Mucosa of descending colon (tissue), 3 donors: ENCODE measurements at regions not wholly inside any gene's neighbourhood (a gene's known extent, or its start where the extent isn't known, plus 50 kb on each side); places are given as distances from the start of the nearest gene placed in this dataset.

ENCODE experiments used
- ATAC-seq: fragments of 200-7000 bp; cut with Tn5 transposase; one replicate; pipeline ENCODE4 v1.9.1; 2020; ENCODE audit warnings: mild to moderate bottlenecking, moderate library complexity
- DNase-seq, 3 donors: peaks; one replicate each; pipeline ENCODE4 v3.0.0-alpha.2; 2020
- H3K36me3 ChIP-seq: fragments of 200-600 bp; one replicate; pipeline ENCODE4 v1.8.0; 2021; ENCODE audit warnings: low read depth, mild to moderate bottlenecking
- H3K4me1 ChIP-seq: fragments of 200-600 bp; one replicate; pipeline ENCODE4 v1.8.0; 2021; ENCODE audit warnings: low read depth, mild to moderate bottlenecking
- H3K4me3 ChIP-seq: fragments of 200-600 bp; one replicate; pipeline ENCODE4 v1.8.0; 2021; ENCODE audit warnings: mild to moderate bottlenecking
- H3K9me3 ChIP-seq: fragments of 200-600 bp; one replicate; pipeline ENCODE4 v1.8.0; 2021; ENCODE audit warnings: mild to moderate bottlenecking
- intact Hi-C, 2 donors: fragments of 100-400 bp; cut with DNase I in 1 of 2; cut with micrococcal nuclease in 1 of 2; formaldehyde crosslinking; loops; one replicate each; pipeline versions ENCODE4 v1.11.0 to v1.11.1; 2022; cut with DNase I, micrococcal nuclease
- TF ChIP-seq, protein P1 (sequence below): fragments of 200-600 bp; IDR thresholded peaks from one replicate; pipeline ENCODE4 v1.8.0; 2022; ENCODE audit warnings: antibody characterized with exemption, mild to moderate bottlenecking
- donor health status: DM: no; HTN: no; CAD: no; lungs with moderate emphysema.
- donor health status: DM: no; HTN: no; CAD: no.
- donor health status: DM: no; HTN: yes; CAD: no.

DNA sequence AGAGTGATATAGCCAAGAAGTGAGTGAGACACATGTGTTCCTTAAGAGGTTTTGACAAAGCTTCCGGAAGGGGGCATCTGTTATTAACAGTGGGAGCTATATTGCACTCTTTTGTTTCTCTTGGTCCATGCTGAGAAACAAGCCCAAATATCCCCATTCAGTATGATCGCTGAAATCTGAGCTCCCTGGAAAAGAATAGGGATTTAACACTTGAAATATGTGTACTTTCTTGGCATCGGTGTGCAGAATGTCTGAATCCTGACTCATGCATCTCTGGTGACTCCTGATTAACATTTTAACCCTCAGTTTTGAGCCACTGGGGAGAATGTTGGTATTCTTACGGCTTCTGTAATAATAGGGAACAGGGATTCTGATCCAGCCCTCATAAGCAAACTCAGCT, 448.1 kb downstream of the TSN start:
- Histone ChIP-seq H3K36me3 (no peaks in the 10 kb centered on the region), H3K4me3 (no peak overlapping the region), H3K4me1 (no peaks in the 10 kb centered on the region), H3K9me3 (no peaks in the 10 kb centered on the region)
- TF ChIP-seq, protein P1, sequence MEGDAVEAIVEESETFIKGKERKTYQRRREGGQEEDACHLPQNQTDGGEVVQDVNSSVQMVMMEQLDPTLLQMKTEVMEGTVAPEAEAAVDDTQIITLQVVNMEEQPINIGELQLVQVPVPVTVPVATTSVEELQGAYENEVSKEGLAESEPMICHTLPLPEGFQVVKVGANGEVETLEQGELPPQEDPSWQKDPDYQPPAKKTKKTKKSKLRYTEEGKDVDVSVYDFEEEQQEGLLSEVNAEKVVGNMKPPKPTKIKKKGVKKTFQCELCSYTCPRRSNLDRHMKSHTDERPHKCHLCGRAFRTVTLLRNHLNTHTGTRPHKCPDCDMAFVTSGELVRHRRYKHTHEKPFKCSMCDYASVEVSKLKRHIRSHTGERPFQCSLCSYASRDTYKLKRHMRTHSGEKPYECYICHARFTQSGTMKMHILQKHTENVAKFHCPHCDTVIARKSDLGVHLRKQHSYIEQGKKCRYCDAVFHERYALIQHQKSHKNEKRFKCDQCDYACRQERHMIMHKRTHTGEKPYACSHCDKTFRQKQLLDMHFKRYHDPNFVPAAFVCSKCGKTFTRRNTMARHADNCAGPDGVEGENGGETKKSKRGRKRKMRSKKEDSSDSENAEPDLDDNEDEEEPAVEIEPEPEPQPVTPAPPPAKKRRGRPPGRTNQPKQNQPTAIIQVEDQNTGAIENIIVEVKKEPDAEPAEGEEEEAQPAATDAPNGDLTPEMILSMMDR: no peak
- DNase-seq: no peak
- ATAC-seq: no peak
- intact Hi-C loops: no loop called here

DNA sequence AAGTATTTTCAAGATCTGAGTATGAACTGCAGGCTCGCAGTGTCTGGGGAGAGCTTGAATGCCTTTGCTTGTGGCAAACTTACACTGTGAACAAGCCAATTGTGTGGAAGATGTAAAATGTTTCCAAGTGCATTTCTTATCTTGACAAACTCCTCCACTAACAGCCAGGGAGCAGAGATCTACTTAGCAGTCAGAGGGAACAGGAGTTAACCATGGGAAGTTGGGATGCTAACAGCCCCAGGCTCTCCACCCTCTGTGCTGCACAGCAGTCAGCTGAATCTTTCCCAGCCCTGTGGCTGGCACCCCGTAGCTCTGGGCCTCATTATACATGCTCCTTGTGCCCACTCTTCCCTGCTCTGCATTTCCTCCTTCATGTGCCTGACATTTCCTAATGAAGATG, 450.2 kb downstream of the TSN start:
- H3K9me3 ChIP-seq: no peaks in the 10 kb centered on the region
- H3K4me1 ChIP-seq: no peaks in the 10 kb centered on the region
- DNase-seq: no peak
- TF ChIP-seq, protein P1: no peak
- H3K36me3 ChIP-seq: no peaks in the 10 kb centered on the region
- no peak for ATAC-seq
- intact Hi-C loops: no loop called here
- no peak overlapping the region for H3K4me3 ChIP-seq

DNA sequence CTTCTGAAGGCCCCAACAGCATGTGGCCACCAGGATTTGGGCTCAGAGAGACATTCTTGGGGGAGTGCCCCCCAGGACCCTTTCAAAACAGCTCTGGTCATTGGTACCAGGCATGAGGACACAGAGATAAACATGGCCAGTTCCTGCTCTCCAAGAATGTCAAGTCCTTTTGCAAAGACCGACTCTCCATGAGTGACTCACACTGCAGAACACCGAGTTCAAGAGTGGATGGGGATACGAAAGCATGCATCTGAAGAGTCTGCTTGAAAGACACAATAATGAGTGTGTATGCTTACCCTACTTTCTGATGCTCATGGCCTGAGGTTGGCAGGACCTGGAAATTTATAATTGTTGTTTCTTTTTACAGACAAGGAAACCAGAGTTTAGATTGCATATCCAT, 450.6 kb downstream of the TSN start:
- ATAC-seq (no peak), DNase-seq (no peak)
- Histone ChIP-seq H3K4me3 (no peak overlapping the region), H3K4me1 (no peaks in the 10 kb centered on the region), H3K9me3 (no peaks in the 10 kb centered on the region), H3K36me3 (no peaks in the 10 kb centered on the region)
- intact Hi-C loops: no loop called here
- TF ChIP-seq, protein P1: no peak

DNA sequence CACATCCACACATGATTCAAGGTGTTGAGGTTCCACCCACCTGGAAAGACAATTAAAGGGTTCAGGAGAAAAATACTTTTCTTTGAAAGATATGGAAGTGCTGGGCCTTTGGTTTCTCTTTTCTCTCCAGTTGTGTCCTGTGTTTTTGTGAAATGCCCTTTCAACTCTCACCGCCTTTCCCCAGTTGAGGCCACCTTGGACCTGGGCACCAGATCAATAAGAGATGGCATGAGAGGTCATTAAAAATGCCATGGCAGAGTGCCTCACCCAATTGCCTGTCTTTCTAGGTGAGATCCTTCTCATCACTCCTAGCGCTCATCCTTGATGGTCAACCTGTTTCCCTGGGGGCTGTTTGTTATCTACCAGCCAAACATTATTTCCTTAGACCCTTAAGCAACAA, 453.9 kb downstream of the TSN start:
- intact Hi-C loops: no loop called here
- ATAC-seq: no peak

DNA sequence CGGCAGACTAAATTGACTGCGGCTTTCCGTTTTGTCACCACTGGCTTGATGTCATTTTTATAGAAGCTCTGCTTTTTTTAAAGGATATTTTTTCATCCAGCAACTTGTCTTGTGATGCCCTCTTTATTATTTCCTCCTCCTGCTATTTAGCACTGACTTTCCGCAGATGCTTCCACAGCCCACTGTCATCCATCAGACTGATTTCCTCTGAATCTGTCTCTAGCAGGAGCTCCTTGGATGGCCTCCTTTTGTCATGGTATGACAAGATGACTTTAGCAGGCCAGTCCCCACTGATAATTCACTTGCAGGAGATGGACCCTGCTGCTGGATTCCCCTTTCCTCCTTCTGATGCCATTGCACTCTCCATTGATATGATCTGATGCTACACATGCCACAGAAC, 454.6 kb downstream of the TSN start:
- no peak for DNase-seq
- Histone ChIP-seq H3K36me3 (no peaks in the 10 kb centered on the region), H3K9me3 (no peaks in the 10 kb centered on the region), H3K4me1 (no peaks in the 10 kb centered on the region), H3K4me3 (no peak overlapping the region)
- TF ChIP-seq, protein P1: no peak
- ATAC-seq: no peak
- intact Hi-C loops: no loop called here

More for the DNA sequence above, 453.9 kb downstream of the TSN start:
- no peak overlapping the region for H3K4me3 ChIP-seq
- TF ChIP-seq, protein P1: no peak
- DNase-seq: no peak
- H3K9me3 ChIP-seq: no peaks in the 10 kb centered on the region
- no peaks in the 10 kb centered on the region for H3K4me1 ChIP-seq
- H3K36me3 ChIP-seq: no peaks in the 10 kb centered on the region
